Spinal cord (tissue), 9 donors: ENCODE measurements at regions not wholly inside any gene's neighbourhood (a gene's known extent, or its start where the extent isn't known, plus 50 kb on each side); places are given as distances from the start of the nearest gene placed in this dataset.
"Not testable (repeated sequence)": the region's sequence is repeated elsewhere in the genome, so short reads cannot be mapped to it uniquely, and the experiment has no call there.

Experiments
- DNase-seq, 6 donors: peaks; one replicate each; pipeline versions ENCODE4 v3.0.0 to v3.0.0-alpha.2; 2013 to 2015; ENCODE audit warnings: low spot score in 6 of 6, low read depth in 4 of 6
- H3K27ac ChIP-seq: one replicate; pipeline ENCODE4 v1.5.1; 2013; ENCODE audit warnings: low read depth, low read length, control low read depth
- H3K27me3 ChIP-seq: one replicate; pipeline ENCODE4 v1.6.1; 2013; ENCODE audit warnings: low read length; ENCODE audit not compliant: control insufficient read depth, insufficient read depth
- H3K36me3 ChIP-seq: one replicate; pipeline ENCODE4 v1.6.1; 2013; ENCODE audit warnings: low read length; ENCODE audit not compliant: control insufficient read depth, insufficient read depth
- H3K4me1 ChIP-seq: one replicate; pipeline ENCODE4 v1.6.1; 2013; ENCODE audit warnings: low read length; ENCODE audit not compliant: control insufficient read depth, insufficient read depth
- H3K4me3 ChIP-seq: one replicate; pipeline ENCODE4 v1.5.1; 2013; ENCODE audit warnings: low read depth, low read length, control low read depth
- H3K9me3 ChIP-seq: one replicate; pipeline ENCODE4 v1.6.1; 2013; ENCODE audit warnings: low read length; ENCODE audit not compliant: control insufficient read depth, insufficient read depth
- WGBS: methylation state at CpG from one replicate; pipeline ENCODE4 v1.1.5; 2013; ENCODE audit warnings: missing lambda C conversion rate; ENCODE audit not compliant: insufficient coverage; 5-methylcytosine and 5-hydroxymethylcytosine counted together
- donor health status: healthy.

DNA sequence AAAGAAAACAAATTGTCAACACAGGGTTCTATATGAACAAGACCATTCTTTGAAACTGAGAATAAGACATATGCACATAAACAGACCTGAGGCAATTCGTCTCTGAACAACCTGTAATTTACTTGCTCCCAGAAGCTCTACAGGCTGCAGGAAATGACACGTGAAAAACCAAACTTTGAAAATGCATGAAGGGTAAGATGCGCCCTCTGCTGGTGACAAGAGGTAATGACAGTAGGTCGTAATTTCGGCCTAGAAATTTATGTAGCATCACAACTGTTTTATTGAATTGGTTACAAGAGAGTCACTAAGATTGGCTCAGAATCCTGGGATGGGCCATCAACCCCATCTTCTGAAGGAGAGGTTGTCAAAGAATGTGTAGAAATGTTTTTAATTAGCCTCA lies 276.5 kb downstream of the PPP4R3C start:
- no peak overlapping the region for H3K27ac ChIP-seq
- peak in 2 of 6 donors; percentile 2 to 11 for DNase-seq
- no peaks in the 10 kb centered on the region for H3K36me3 ChIP-seq
- WGBS: 24% methylated on average over 4 of the region's 5 CpGs
- no peak overlapping the region for H3K4me3 ChIP-seq
- no peaks in the 10 kb centered on the region for H3K4me1 ChIP-seq
- H3K9me3 ChIP-seq: peaks cover 2% of the 10 kb centered on the region
- H3K27me3 ChIP-seq: no peaks in the 10 kb centered on the region

DNA sequence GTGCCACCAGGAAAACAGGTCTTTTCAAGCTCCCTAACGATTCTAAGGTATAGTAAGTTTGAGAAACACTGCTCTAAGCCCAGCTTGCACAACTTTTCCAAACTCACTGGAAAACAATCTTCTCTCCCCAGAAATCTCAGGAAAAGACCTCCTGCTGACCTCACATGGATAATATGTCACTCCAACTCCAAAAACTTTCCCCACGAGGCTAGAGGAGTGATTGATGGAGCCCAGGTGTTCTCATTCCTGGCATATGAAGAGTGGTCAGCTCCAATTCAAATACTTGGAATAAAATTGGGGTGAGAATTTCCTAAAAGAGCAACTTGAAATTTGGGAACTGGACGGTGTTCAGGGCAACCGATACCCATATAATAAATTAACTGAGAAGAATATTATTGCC lies 299.9 kb downstream of the PPP4R3C start:
- Histone ChIP-seq H3K9me3 (no peaks in the 10 kb centered on the region), H3K27ac (no peak overlapping the region), H3K27me3 (no peaks in the 10 kb centered on the region), H3K4me3 (no peak overlapping the region), H3K36me3 (no peaks in the 10 kb centered on the region), H3K4me1 (no peaks in the 10 kb centered on the region)
- DNase-seq: no peak
- no CpG with 5 or more reads among the region's 4 CpGs for WGBS

DNA sequence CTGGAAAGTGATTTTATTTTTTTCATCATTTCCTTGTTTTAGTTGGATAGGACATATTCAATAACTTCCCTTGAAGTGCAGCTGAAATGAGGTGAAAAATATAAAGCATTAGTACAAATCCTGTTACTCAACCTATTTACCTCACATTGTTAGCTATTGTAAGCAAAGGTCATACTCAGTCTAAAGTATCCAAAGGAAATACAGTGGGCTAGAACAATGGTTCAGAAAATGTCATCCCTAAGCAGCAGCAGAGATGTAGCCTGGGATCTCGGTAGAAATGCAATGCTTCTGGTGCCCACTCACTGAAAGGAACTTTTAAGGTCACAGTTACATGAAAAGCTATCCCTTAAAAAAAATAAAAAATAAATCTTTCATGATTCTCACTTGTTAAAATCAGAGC lies 300.6 kb downstream of the PPP4R3C start:
- Histone ChIP-seq H3K4me3 (no peak overlapping the region), H3K36me3 (no peaks in the 10 kb centered on the region), H3K4me1 (no peaks in the 10 kb centered on the region), H3K9me3 (no peaks in the 10 kb centered on the region), H3K27ac (no peak overlapping the region), H3K27me3 (no peaks in the 10 kb centered on the region)
- no peak for DNase-seq
- WGBS: 50% methylated on average over 1 of the region's 1 CpG

GRCh38 chrX:27156921-27157320 lies 306.2 kb downstream of the PPP4R3C start:
- not testable (repeated sequence) for H3K4me3 ChIP-seq, H3K9me3 ChIP-seq, H3K36me3 ChIP-seq, H3K27ac ChIP-seq, H3K4me1 ChIP-seq, DNase-seq, H3K27me3 ChIP-seq
- 86% methylated on average over 20 of the region's 21 CpGs for WGBS

DNA sequence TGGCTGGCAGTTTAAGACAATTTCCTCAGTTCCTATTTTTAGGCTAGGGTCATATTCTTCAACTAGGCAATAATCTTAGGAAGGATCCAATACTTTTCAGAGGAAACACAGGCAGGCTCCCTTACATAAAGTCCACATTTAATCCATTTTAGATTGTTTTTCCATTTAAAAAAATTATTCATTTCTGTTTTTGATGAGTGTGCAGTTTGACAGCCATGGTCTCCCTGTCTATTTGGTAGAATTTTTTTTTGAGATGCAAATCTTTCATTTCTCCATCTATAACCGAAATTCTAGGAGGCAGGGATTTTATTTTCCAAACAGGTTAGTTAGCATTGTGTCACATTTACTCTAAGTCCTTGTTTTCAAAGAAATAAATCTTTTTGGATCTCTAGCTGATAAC lies 326.8 kb downstream of the PPP4R3C start:
- WGBS: no CpG with 5 or more reads among the region's 1 CpG
- Histone ChIP-seq H3K9me3 (no peaks in the 10 kb centered on the region), H3K27ac (no peak overlapping the region), H3K4me3 (no peak overlapping the region), H3K4me1 (no peaks in the 10 kb centered on the region), H3K27me3 (no peaks in the 10 kb centered on the region), H3K36me3 (no peaks in the 10 kb centered on the region)
- DNase-seq: no peak

DNA sequence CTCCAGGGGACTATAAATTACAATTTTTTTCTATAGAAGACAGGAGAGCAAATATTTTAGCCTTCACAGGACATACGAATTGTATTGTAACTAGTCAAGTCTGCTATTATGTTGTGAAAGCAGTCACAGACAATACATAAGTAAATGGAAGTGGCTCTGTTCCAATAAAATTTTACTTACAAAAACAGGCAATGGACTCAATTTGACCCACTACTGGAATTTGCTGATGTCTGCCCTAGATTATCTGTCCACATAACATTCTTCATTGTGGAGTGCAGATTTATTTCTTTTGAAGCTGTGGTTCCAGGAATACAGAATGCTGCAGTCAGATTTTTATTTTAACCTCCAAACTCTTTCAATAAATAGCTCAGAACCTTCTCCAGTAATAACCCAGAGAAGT lies 330.3 kb downstream of the PPP4R3C start:
- peak in 1 of 6 donors; percentile 1 for DNase-seq
- WGBS: no CpG with 5 or more reads among the region's 1 CpG
- H3K27me3 ChIP-seq: no peaks in the 10 kb centered on the region

GRCh38 chrX:27087176-27087575 lies 376.0 kb downstream of the PPP4R3C start:
- H3K4me1 ChIP-seq, H3K4me3 ChIP-seq, H3K27me3 ChIP-seq, DNase-seq, H3K36me3 ChIP-seq, H3K27ac ChIP-seq, H3K9me3 ChIP-seq: not testable (repeated sequence)
- WGBS: 80% methylated on average over 5 of the region's 11 CpGs

More for the DNA sequence above, 330.3 kb downstream of the PPP4R3C start:
- Histone ChIP-seq H3K9me3 (no peaks in the 10 kb centered on the region), H3K36me3 (no peaks in the 10 kb centered on the region), H3K27ac (no peak overlapping the region), H3K4me1 (no peaks in the 10 kb centered on the region), H3K4me3 (no peak overlapping the region)

- no peaks in the 10 kb centered on the region for H3K36me3 ChIP-seq
- no peak overlapping the region for H3K4me3 ChIP-seq
- WGBS: no CpG with 5 or more reads among the region's 1 CpG
- peak in 1 of 6 donors; percentile 1 for DNase-seq
- no peaks in the 10 kb centered on the region for H3K9me3 ChIP-seq
- no peaks in the 10 kb centered on the region for H3K4me1 ChIP-seq
- H3K27ac ChIP-seq: no peak overlapping the region
- no peaks in the 10 kb centered on the region for H3K27me3 ChIP-seq
Observed at GRCh38 chrX:27086237-27086636, 376.9 kb downstream of the PPP4R3C start.

- Histone ChIP-seq H3K4me1 (no peaks in the 10 kb centered on the region), H3K36me3 (no peaks in the 10 kb centered on the region), H3K27ac (no peak overlapping the region), H3K9me3 (no peaks in the 10 kb centered on the region), H3K4me3 (no peak overlapping the region), H3K27me3 (no peaks in the 10 kb centered on the region)
- WGBS: 77% methylated on average over 3 of the region's 4 CpGs
- DNase-seq: no peak
Observed at GRCh38 chrX:27085346-27085745, 377.8 kb downstream of the PPP4R3C start.

DNA sequence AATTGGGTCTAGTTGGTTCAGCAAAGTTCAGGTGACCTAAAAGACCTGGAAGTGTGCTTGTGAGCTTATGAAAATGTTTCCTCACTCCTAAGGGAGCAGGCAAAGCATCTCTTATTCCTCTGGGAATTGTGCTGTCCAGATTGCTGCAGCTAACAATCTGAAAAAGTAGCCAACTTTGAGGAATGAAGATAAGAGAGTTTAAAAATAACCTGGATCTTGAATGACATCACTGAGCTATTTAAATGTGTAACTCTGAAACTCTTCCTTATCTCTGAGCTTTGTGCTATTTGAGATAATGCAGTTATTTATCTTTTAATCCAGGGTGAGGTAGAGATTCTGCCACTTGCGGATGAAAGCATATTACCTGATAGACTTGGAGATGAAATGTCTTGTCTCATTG lies 384.8 kb downstream of the PPP4R3C start:
- no peak for DNase-seq
- Histone ChIP-seq H3K4me3 (no peak overlapping the region), H3K9me3 (peaks cover 3% of the 10 kb centered on the region), H3K36me3 (no peaks in the 10 kb centered on the region), H3K27ac (no peak overlapping the region), H3K27me3 (no peaks in the 10 kb centered on the region), H3K4me1 (no peaks in the 10 kb centered on the region)
- no CpG with 5 or more reads among the region's 1 CpG for WGBS
